Astrocyte (in vitro differentiated cells and primary cell): ENCODE measurements at regions not wholly inside any gene's neighbourhood (a gene's known extent, or its start where the extent isn't known, plus 50 kb on each side); places are given as distances from the start of the nearest gene placed in this dataset.

Experiments used
- DNase-seq: peaks from one replicate; pipeline ENCODE4 v3.0.0-alpha.2; 2010; ENCODE audit warnings: low read depth
- FAIRE-seq: peaks from 2 replicates; lab custom pipeline; 2011; peaks lifted over from hg19 to GRCh38; lab: Jason Lieb, UNC
- H2AFZ ChIP-seq: 2 replicates; pipeline ENCODE4 v1.6.0; 2012; ENCODE audit warnings: low read depth, low read length, inconsistent platforms
- H3K27ac ChIP-seq: 2 replicates; pipeline ENCODE4 v1.5.1; 2011; ENCODE audit warnings: low read depth, low read length, inconsistent platforms
- H3K27me3 ChIP-seq: 2 replicates; pipeline ENCODE4 v1.6.0; 2011; ENCODE audit warnings: low read length, inconsistent platforms; ENCODE audit not compliant: insufficient read depth
- H3K36me3 ChIP-seq: 2 replicates; pipeline ENCODE4 v1.5.1; 2011; ENCODE audit warnings: low read length, inconsistent platforms; ENCODE audit not compliant: insufficient read depth
- H3K4me1 ChIP-seq: 2 replicates; pipeline ENCODE4 v1.5.1; 2011; ENCODE audit warnings: low read length, inconsistent platforms; ENCODE audit not compliant: insufficient read depth
- H3K4me2 ChIP-seq: 2 replicates; pipeline ENCODE4 v1.6.0; 2012; ENCODE audit warnings: low read length, inconsistent platforms
- H3K4me3 ChIP-seq: 2 replicates; pipeline ENCODE4 v1.5.1; 2011; ENCODE audit warnings: low read depth, mild to moderate bottlenecking, low read length, inconsistent platforms; ENCODE audit not compliant: insufficient read depth
- H3K79me2 ChIP-seq: 2 replicates; pipeline ENCODE4 v1.6.0; 2012; ENCODE audit warnings: mild to moderate bottlenecking, low read length, inconsistent platforms; ENCODE audit not compliant: insufficient read depth
- H3K9ac ChIP-seq: 2 replicates; pipeline ENCODE4 v1.6.0; 2012; ENCODE audit warnings: mild to moderate bottlenecking, low read length, inconsistent platforms
- H3K9me3 ChIP-seq: 2 replicates; pipeline ENCODE4 v1.5.1; 2012; ENCODE audit warnings: low read depth, mild to moderate bottlenecking, low read length, inconsistent platforms; ENCODE audit not compliant: insufficient read depth
- H4K20me1 ChIP-seq: 2 replicates; pipeline ENCODE4 v1.6.0; 2012; ENCODE audit warnings: low read length, inconsistent platforms; ENCODE audit not compliant: insufficient read depth
- H3K27ac Mint-ChIP-seq: one replicate; pipeline ENCODE4 v1.8.0; 2021; ENCODE audit warnings: mild to moderate bottlenecking, mixed read lengths; ENCODE audit not compliant: unreplicated experiment
- H3K27me3 Mint-ChIP-seq: one replicate; pipeline ENCODE4 v1.8.0; 2021; ENCODE audit warnings: low read depth, mixed read lengths; ENCODE audit not compliant: unreplicated experiment
- H3K36me3 Mint-ChIP-seq: one replicate; pipeline ENCODE4 v1.8.0; 2021; ENCODE audit warnings: low read depth, mixed read lengths; ENCODE audit not compliant: unreplicated experiment
- H3K4me1 Mint-ChIP-seq: one replicate; pipeline ENCODE4 v1.8.0; 2021; ENCODE audit warnings: low read depth, mixed read lengths; ENCODE audit not compliant: unreplicated experiment
- H3K4me3 Mint-ChIP-seq: one replicate; pipeline ENCODE4 v1.8.0; 2021; ENCODE audit warnings: mild to moderate bottlenecking, moderate library complexity, mixed read lengths; ENCODE audit not compliant: unreplicated experiment
- H3K9me3 Mint-ChIP-seq: one replicate; pipeline ENCODE4 v1.8.0; 2021; ENCODE audit warnings: mild to moderate bottlenecking, mixed read lengths; ENCODE audit not compliant: unreplicated experiment
- EZH2 ChIP-seq: IDR thresholded peaks from 2 replicates; pipeline ENCODE4 v1.6.1; 2012; ENCODE audit warnings: mild to moderate bottlenecking, low read length, inconsistent platforms; ENCODE audit not compliant: insufficient read depth
- TF ChIP-seq, protein P1 (sequence below): IDR thresholded peaks from 2 replicates; pipeline ENCODE4 v1.5.1; 2011; ENCODE audit warnings: low read depth, mild to moderate bottlenecking, inconsistent platforms, low read length, moderate library complexity; ENCODE audit not compliant: insufficient read depth

DNA sequence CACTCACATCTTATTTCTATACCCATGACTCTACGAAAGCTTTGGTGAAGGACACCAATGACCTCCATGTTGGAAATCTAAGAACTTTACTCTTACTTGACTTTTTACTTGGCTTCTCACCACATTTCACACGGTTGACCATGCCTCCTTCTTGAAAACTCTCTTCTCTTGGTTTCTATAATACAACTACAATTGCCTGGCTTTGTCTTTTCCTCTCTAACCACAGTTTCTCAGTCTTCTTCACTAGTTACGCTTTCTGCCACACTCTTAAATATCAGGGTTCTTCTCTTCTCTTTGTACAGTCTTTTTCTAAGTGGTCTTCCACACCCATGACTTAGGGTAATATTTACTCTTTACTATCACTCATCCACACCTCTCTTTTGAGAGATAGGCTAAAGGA lies 2079.8 kb upstream of the WWC1 start:
- no peak overlapping the region for H3K9ac ChIP-seq
- H3K9me3 ChIP-seq, result no peaks in the 10 kb centered on the region
- H3K27ac ChIP-seq, result no peak overlapping the region
- H2AFZ ChIP-seq, result no peak overlapping the region
- no peaks in the 10 kb centered on the region for H3K4me1 ChIP-seq
- H3K4me3 ChIP-seq, result no peak overlapping the region
- H3K27me3 ChIP-seq, result no peaks in the 10 kb centered on the region
- H3K4me3 Mint-ChIP-seq, result no peak overlapping the region
- no peaks in the 10 kb centered on the region for H3K36me3 Mint-ChIP-seq
- no peak overlapping the region for H3K4me2 ChIP-seq
- TF ChIP-seq EZH2, result no peak
- TF ChIP-seq, protein P1, sequence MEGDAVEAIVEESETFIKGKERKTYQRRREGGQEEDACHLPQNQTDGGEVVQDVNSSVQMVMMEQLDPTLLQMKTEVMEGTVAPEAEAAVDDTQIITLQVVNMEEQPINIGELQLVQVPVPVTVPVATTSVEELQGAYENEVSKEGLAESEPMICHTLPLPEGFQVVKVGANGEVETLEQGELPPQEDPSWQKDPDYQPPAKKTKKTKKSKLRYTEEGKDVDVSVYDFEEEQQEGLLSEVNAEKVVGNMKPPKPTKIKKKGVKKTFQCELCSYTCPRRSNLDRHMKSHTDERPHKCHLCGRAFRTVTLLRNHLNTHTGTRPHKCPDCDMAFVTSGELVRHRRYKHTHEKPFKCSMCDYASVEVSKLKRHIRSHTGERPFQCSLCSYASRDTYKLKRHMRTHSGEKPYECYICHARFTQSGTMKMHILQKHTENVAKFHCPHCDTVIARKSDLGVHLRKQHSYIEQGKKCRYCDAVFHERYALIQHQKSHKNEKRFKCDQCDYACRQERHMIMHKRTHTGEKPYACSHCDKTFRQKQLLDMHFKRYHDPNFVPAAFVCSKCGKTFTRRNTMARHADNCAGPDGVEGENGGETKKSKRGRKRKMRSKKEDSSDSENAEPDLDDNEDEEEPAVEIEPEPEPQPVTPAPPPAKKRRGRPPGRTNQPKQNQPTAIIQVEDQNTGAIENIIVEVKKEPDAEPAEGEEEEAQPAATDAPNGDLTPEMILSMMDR, result no peak
- no peaks in the 10 kb centered on the region for H3K36me3 ChIP-seq
- H4K20me1 ChIP-seq, result no peaks in the 10 kb centered on the region
- no peaks in the 10 kb centered on the region for H3K79me2 ChIP-seq
- H3K27me3 Mint-ChIP-seq, result no peaks in the 10 kb centered on the region
- no peak overlapping the region for H3K27ac Mint-ChIP-seq
- no peaks in the 10 kb centered on the region for H3K4me1 Mint-ChIP-seq
- FAIRE-seq (no peak), DNase-seq (no peak)
- H3K9me3 Mint-ChIP-seq, result no peaks in the 10 kb centered on the region

DNA sequence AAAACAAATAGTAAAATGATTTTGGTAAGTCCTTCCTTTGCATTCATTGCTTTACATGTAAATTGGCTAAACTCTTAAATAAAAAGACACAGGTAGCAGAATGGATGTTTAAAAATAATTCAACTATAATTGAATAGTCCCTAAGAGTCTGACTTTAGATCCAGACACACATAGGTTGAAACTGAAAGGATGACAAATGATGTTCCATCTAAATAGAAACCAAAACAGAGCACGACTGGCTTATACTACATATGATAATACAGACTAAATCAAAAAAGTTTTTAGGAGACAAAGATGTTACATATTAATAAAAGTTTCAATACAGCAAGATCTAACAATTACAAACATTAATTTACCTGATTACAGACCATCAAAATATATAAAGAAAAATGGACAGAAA lies 2055.1 kb upstream of the WWC1 start:
- no peak overlapping the region for H3K4me2 ChIP-seq
- H3K9me3 ChIP-seq, result no peaks in the 10 kb centered on the region
- H3K4me1 ChIP-seq, result no peaks in the 10 kb centered on the region
- TF ChIP-seq EZH2, result no peak
- TF ChIP-seq, protein P1, result no peak
- Mint-ChIP-seq H3K4me3 (no peak overlapping the region), H3K9me3 (no peaks in the 10 kb centered on the region), H3K4me1 (no peaks in the 10 kb centered on the region), H3K27ac (no peak overlapping the region), H3K36me3 (no peaks in the 10 kb centered on the region), H3K27me3 (no peaks in the 10 kb centered on the region)
- no peak overlapping the region for H2AFZ ChIP-seq
- no peak for FAIRE-seq
- H3K4me3 ChIP-seq, result no peak overlapping the region
- H3K27me3 ChIP-seq, result no peaks in the 10 kb centered on the region
- DNase-seq, result no peak
- no peaks in the 10 kb centered on the region for H3K79me2 ChIP-seq
- no peaks in the 10 kb centered on the region for H3K36me3 ChIP-seq
- no peaks in the 10 kb centered on the region for H4K20me1 ChIP-seq
- H3K27ac ChIP-seq, result no peak overlapping the region
- no peak overlapping the region for H3K9ac ChIP-seq

DNA sequence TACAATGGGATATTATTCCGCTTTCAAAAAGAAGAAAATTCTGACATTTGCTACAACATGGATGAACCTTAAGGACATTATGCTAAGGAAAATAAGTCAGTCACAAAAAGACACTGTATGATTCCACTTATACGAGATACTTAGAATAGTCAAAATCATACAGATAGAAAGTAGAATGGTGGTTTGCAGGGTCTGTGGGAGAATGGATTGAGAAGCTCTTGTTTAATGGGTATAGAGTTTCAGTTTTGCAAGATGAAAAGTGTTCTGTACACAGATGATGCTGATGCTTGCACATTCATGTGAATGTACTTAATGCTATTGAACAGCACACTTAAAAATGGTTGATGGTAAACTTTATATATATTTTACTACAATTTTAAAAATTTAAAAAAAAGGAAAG lies 2050.7 kb upstream of the WWC1 start:
- Histone ChIP-seq H3K4me2 (no peak overlapping the region), H3K36me3 (no peaks in the 10 kb centered on the region), H3K27ac (no peak overlapping the region), H2AFZ (no peak overlapping the region), H3K4me1 (no peaks in the 10 kb centered on the region), H3K9ac (no peak overlapping the region), H3K79me2 (no peaks in the 10 kb centered on the region), H4K20me1 (no peaks in the 10 kb centered on the region), H3K27me3 (no peaks in the 10 kb centered on the region), H3K4me3 (no peak overlapping the region), H3K9me3 (no peaks in the 10 kb centered on the region)
- FAIRE-seq (no peak), DNase-seq (no peak)
- no peak for TF ChIP-seq EZH2
- TF ChIP-seq, protein P1, result no peak
- H3K4me1 Mint-ChIP-seq, result no peaks in the 10 kb centered on the region
- no peaks in the 10 kb centered on the region for H3K36me3 Mint-ChIP-seq
- no peaks in the 10 kb centered on the region for H3K27me3 Mint-ChIP-seq
- H3K27ac Mint-ChIP-seq, result no peak overlapping the region
- H3K4me3 Mint-ChIP-seq, result no peak overlapping the region
- no peaks in the 10 kb centered on the region for H3K9me3 Mint-ChIP-seq
